ENCODE measurements at regions not wholly inside any gene's neighbourhood (a gene's known extent, or its start where the extent isn't known, plus 50 kb on each side); places are given as distances from the start of the nearest gene placed in this dataset.
"Not testable (repeated sequence)": the region's sequence is repeated elsewhere in the genome, so short reads cannot be mapped to it uniquely, and the experiment has no call there.

- no peak for DNase-seq (ENCODE audit: low read depth)
- H3K4me3 ChIP-seq (ENCODE audit: low read depth, low read length) = no peak overlapping the region
- TF ChIP-seq MAX (IDR thresholded peaks at IDR 0.05; ENCODE audit: low read depth, low read length) = no peak
- no peak for TF ChIP-seq POLR2A (IDR thresholded peaks at IDR 0.05; ENCODE audit: extremely low read depth, insufficient read length)
- no peak for TF ChIP-seq MYC (IDR thresholded peaks at IDR 0.05; ENCODE audit: low read depth, low read length)
- no peak for TF ChIP-seq CTCF (IDR thresholded peaks at IDR 0.05; ENCODE audit: low read depth, low read length)
These were observed 813.0 kb upstream of the POU3F4 start for GRCh38 chrX:82695066-82695465.

DNA sequence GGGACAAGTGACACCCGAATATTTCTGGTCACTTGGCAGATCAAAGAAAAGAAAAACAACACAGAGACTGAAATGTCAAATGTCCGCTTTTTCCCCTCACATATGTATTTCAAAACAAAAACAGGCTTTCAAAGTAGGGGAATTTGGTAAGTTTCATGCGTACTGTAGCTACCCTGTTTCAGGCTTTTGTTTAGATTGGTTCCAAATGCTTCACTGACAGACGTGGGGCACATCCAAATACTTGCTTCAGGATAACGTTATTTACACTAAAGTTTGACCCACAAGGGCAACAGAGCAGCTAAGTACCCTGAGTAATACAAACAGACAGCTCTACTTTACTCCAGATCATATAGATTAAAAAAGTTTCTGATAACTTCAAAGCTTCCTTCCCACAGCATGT is 804.5 kb upstream of the POU3F4 start:
- no peak for DNase-seq (ENCODE audit: low read depth)
- TF ChIP-seq MAX (IDR thresholded peaks at IDR 0.05; ENCODE audit: low read depth, low read length) (no peak), MYC (IDR thresholded peaks at IDR 0.05; ENCODE audit: low read depth, low read length) (no peak), CTCF (IDR thresholded peaks at IDR 0.05; ENCODE audit: low read depth, low read length) (no peak), POLR2A (IDR thresholded peaks at IDR 0.05; ENCODE audit: extremely low read depth, insufficient read length) (no peak)
- no peak overlapping the region for H3K4me3 ChIP-seq (ENCODE audit: low read depth, low read length)

GRCh38 chrX:82711457-82711856 is 796.6 kb upstream of the POU3F4 start:
- no peak overlapping the region for H3K4me3 ChIP-seq (ENCODE audit: low read depth, low read length)
- DNase-seq (ENCODE audit: low read depth) = no peak
- no peak for TF ChIP-seq CTCF (IDR thresholded peaks at IDR 0.05; ENCODE audit: low read depth, low read length)
- no peak for TF ChIP-seq POLR2A (IDR thresholded peaks at IDR 0.05; ENCODE audit: extremely low read depth, insufficient read length)
- no peak for TF ChIP-seq MYC (IDR thresholded peaks at IDR 0.05; ENCODE audit: low read depth, low read length)
- TF ChIP-seq MAX (IDR thresholded peaks at IDR 0.05; ENCODE audit: low read depth, low read length) = no peak

GRCh38 chrX:82721891-82722290 is 786.2 kb upstream of the POU3F4 start:
- no peak overlapping the region for H3K4me3 ChIP-seq (ENCODE audit: low read depth, low read length)
- TF ChIP-seq CTCF (IDR thresholded peaks at IDR 0.05; ENCODE audit: low read depth, low read length) = no peak
- TF ChIP-seq POLR2A (IDR thresholded peaks at IDR 0.05; ENCODE audit: extremely low read depth, insufficient read length) = no peak
- no peak for TF ChIP-seq MAX (IDR thresholded peaks at IDR 0.05; ENCODE audit: low read depth, low read length)
- no peak for TF ChIP-seq MYC (IDR thresholded peaks at IDR 0.05; ENCODE audit: low read depth, low read length)
- no peak for DNase-seq (ENCODE audit: low read depth)

GRCh38 chrX:82723806-82724205 is 784.3 kb upstream of the POU3F4 start:
- TF ChIP-seq MAX (IDR thresholded peaks at IDR 0.05; ENCODE audit: low read depth, low read length) (no peak), MYC (IDR thresholded peaks at IDR 0.05; ENCODE audit: low read depth, low read length) (no peak), POLR2A (IDR thresholded peaks at IDR 0.05; ENCODE audit: extremely low read depth, insufficient read length) (no peak), CTCF (IDR thresholded peaks at IDR 0.05; ENCODE audit: low read depth, low read length) (no peak)
- H3K4me3 ChIP-seq (ENCODE audit: low read depth, low read length) = no peak overlapping the region
- no peak for DNase-seq (ENCODE audit: low read depth)

DNA sequence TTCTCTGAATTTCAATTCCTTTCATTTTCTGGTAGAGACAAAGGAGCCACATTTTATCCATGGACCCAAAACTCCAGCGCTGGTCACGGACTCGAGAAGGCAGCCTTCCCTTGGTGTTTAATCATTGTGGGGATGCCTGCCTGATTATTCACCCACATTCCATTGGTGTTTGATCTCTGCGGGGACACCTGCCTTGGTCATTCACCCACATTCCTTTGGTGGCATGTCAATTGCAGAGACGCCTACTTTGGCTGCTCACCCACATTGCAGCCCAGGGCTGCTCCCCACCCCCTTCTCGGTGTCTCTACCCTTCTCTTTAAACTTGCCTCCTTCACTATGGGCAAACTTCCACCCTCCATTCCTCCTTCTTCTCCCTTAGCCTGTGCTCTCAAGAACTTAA is 780.7 kb upstream of the POU3F4 start:
- DNase-seq (ENCODE audit: low read depth); H3K4me3 ChIP-seq (ENCODE audit: low read depth, low read length): not testable (repeated sequence)
